ENCODE measurements at regions not wholly inside any gene's neighbourhood (a gene's known extent, or its start where the extent isn't known, plus 50 kb on each side); places are given as distances from the start of the nearest gene placed in this dataset.

DNA sequence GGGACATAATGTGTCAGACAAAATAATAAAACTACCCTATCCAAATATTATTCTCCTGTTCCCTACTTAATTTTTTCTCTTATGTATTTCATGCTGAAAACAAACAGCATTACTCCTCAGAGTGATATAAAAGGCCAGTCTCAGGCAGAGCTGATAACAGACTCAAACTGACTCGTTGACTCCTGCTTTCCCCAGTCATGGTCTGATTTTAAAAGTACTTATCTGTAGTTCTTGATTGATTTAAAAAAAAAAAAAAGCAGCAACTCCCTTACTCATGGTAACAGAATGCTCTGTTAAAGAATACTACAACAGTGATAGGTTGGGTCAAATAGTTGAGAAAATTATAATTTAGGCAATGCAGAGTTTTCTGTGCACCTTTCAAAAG lies 90.3 kb upstream of the BARX2 start (continued):
- TF ChIP-seq, protein P1, sequence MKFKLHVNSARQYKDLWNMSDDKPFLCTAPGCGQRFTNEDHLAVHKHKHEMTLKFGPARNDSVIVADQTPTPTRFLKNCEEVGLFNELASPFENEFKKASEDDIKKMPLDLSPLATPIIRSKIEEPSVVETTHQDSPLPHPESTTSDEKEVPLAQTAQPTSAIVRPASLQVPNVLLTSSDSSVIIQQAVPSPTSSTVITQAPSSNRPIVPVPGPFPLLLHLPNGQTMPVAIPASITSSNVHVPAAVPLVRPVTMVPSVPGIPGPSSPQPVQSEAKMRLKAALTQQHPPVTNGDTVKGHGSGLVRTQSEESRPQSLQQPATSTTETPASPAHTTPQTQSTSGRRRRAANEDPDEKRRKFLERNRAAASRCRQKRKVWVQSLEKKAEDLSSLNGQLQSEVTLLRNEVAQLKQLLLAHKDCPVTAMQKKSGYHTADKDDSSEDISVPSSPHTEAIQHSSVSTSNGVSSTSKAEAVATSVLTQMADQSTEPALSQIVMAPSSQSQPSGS (IDR thresholded peaks at IDR 0.05; ENCODE audit: low read length) = no peak
- no peak for TF ChIP-seq SP4 (IDR thresholded peaks at IDR 0.05; ENCODE audit: low read length)
- TF ChIP-seq, protein P2, sequence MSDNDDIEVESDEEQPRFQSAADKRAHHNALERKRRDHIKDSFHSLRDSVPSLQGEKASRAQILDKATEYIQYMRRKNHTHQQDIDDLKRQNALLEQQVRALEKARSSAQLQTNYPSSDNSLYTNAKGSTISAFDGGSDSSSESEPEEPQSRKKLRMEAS (IDR thresholded peaks at IDR 0.05) = no peak

Measured in H1 (cell line).